ENCODE measurements at regions not wholly inside any gene's neighbourhood (a gene's known extent, or its start where the extent isn't known, plus 50 kb on each side); places are given as distances from the start of the nearest gene placed in this dataset.

- H3K4me3 Mint-ChIP-seq: no peak overlapping the region
- no peaks in the 10 kb centered on the region for H3K36me3 Mint-ChIP-seq
- Histone ChIP-seq H3K36me3 (ENCODE audit: insufficient read depth, low read length) (no peaks in the 10 kb centered on the region), H3K27ac (ENCODE audit: low read depth, low read length) (no peak overlapping the region), H3K9me3 (ENCODE audit: control insufficient read depth in 1 of 2, low read length in 2 of 2) (no peaks in the 10 kb centered on the region), H3K4me3 (ENCODE audit: low read length in 2 of 2) (no peak overlapping the region), H3K27me3 (ENCODE audit: insufficient read depth, low read length) (no peaks in the 10 kb centered on the region), H3K4me1 (ENCODE audit: insufficient read depth, low read length) (no peaks in the 10 kb centered on the region)
- no peak for DNase-seq
- peaks cover 0 to 4% of the 10 kb centered on the region in 2 donors for H3K27me3 Mint-ChIP-seq
- H3K4me1 Mint-ChIP-seq: no peaks in the 10 kb centered on the region
- intact Hi-C loops (cut with micrococcal nuclease): no loop called here
- no peak overlapping the region for H3K27ac Mint-ChIP-seq
- no peaks in the 10 kb centered on the region for H3K9me3 Mint-ChIP-seq
- ChIA-PET CTCF (ENCODE audit: partially characterized antibody) (no interaction called here), POLR2A (ENCODE audit: partially characterized antibody) (no interaction called here)
Observed at GRCh38 chr5:107325866-107326265, 344.9 kb downstream of the EFNA5 start.

GRCh38 chr5:107324809-107325208 is 345.9 kb downstream of the EFNA5 start:
- CTCF ChIA-PET (ENCODE audit: partially characterized antibody): no interaction called here
- Mint-ChIP-seq H3K4me1 (no peaks in the 10 kb centered on the region), H3K36me3 (no peaks in the 10 kb centered on the region), H3K27me3 (peaks cover 0 to 4% of the 10 kb centered on the region in 2 donors), H3K9me3 (no peaks in the 10 kb centered on the region), H3K27ac (no peak overlapping the region), H3K4me3 (no peak overlapping the region)
- Histone ChIP-seq H3K9me3 (ENCODE audit: control insufficient read depth in 1 of 2, low read length in 2 of 2) (no peaks in the 10 kb centered on the region), H3K4me1 (ENCODE audit: insufficient read depth, low read length) (no peaks in the 10 kb centered on the region), H3K4me3 (ENCODE audit: low read length in 2 of 2) (no peak overlapping the region), H3K27me3 (ENCODE audit: insufficient read depth, low read length) (no peaks in the 10 kb centered on the region), H3K27ac (ENCODE audit: low read depth, low read length) (no peak overlapping the region), H3K36me3 (ENCODE audit: insufficient read depth, low read length) (no peaks in the 10 kb centered on the region)
- intact Hi-C loops (cut with micrococcal nuclease): no loop called here
- DNase-seq: no peak
- POLR2A ChIA-PET (ENCODE audit: partially characterized antibody): no interaction called here

- H3K27me3 Mint-ChIP-seq: peaks cover 0 to 5% of the 10 kb centered on the region in 2 donors
- intact Hi-C loops (cut with micrococcal nuclease): no loop called here
- ChIA-PET POLR2A (ENCODE audit: partially characterized antibody) (no interaction called here), CTCF (ENCODE audit: partially characterized antibody) (no interaction called here)
- no peaks in the 10 kb centered on the region for H3K4me1 ChIP-seq (ENCODE audit: insufficient read depth, low read length)
- no peak overlapping the region for H3K4me3 Mint-ChIP-seq
- H3K4me1 Mint-ChIP-seq: no peaks in the 10 kb centered on the region
- no peak for DNase-seq
- no peaks in the 10 kb centered on the region for H3K9me3 ChIP-seq (ENCODE audit: control insufficient read depth in 1 of 2, low read length in 2 of 2)
- H3K4me3 ChIP-seq (ENCODE audit: low read length in 2 of 2): no peak overlapping the region
- no peak overlapping the region for H3K27ac ChIP-seq (ENCODE audit: low read depth, low read length)
- no peaks in the 10 kb centered on the region for H3K9me3 Mint-ChIP-seq
- H3K27ac Mint-ChIP-seq: no peak overlapping the region
- H3K27me3 ChIP-seq (ENCODE audit: insufficient read depth, low read length): no peaks in the 10 kb centered on the region
- H3K36me3 Mint-ChIP-seq: no peaks in the 10 kb centered on the region
- no peaks in the 10 kb centered on the region for H3K36me3 ChIP-seq (ENCODE audit: insufficient read depth, low read length)
Observed at GRCh38 chr5:107324071-107324470, 346.7 kb downstream of the EFNA5 start.

GRCh38 chr5:107323536-107323935 is 347.2 kb downstream of the EFNA5 start:
- H3K36me3 ChIP-seq (ENCODE audit: insufficient read depth, low read length): no peaks in the 10 kb centered on the region
- H3K27me3 Mint-ChIP-seq: peaks cover 0 to 5% of the 10 kb centered on the region in 2 donors
- H3K4me1 ChIP-seq (ENCODE audit: insufficient read depth, low read length): no peaks in the 10 kb centered on the region
- H3K27ac ChIP-seq (ENCODE audit: low read depth, low read length): no peak overlapping the region
- DNase-seq: no peak
- no peak overlapping the region for H3K27ac Mint-ChIP-seq
- no peaks in the 10 kb centered on the region for H3K9me3 Mint-ChIP-seq
- intact Hi-C loops (cut with micrococcal nuclease): no loop called here
- ChIA-PET CTCF (ENCODE audit: partially characterized antibody) (no interaction called here), POLR2A (ENCODE audit: partially characterized antibody) (no interaction called here)
- no peaks in the 10 kb centered on the region for H3K9me3 ChIP-seq (ENCODE audit: control insufficient read depth in 1 of 2, low read length in 2 of 2)
- no peaks in the 10 kb centered on the region for H3K27me3 ChIP-seq (ENCODE audit: insufficient read depth, low read length)
- H3K4me1 Mint-ChIP-seq: no peaks in the 10 kb centered on the region
- H3K4me3 ChIP-seq (ENCODE audit: low read length in 2 of 2): no peak overlapping the region
- no peak overlapping the region for H3K4me3 Mint-ChIP-seq
- H3K36me3 Mint-ChIP-seq: no peaks in the 10 kb centered on the region

- POLR2A ChIA-PET (ENCODE audit: partially characterized antibody): no interaction called here
- Histone ChIP-seq H3K4me1 (ENCODE audit: insufficient read depth, low read length) (no peaks in the 10 kb centered on the region), H3K36me3 (ENCODE audit: insufficient read depth, low read length) (no peaks in the 10 kb centered on the region), H3K27ac (ENCODE audit: low read depth, low read length) (no peak overlapping the region), H3K4me3 (ENCODE audit: low read length in 2 of 2) (no peak overlapping the region), H3K27me3 (ENCODE audit: insufficient read depth, low read length) (no peaks in the 10 kb centered on the region), H3K9me3 (ENCODE audit: control insufficient read depth in 1 of 2, low read length in 2 of 2) (no peaks in the 10 kb centered on the region)
- H3K4me3 Mint-ChIP-seq: no peak overlapping the region
- intact Hi-C loops (cut with micrococcal nuclease): no loop called here
- no peaks in the 10 kb centered on the region for H3K36me3 Mint-ChIP-seq
- peaks cover 0 to 5% of the 10 kb centered on the region in 2 donors for H3K27me3 Mint-ChIP-seq
- DNase-seq: no peak
- H3K4me1 Mint-ChIP-seq: no peaks in the 10 kb centered on the region
- CTCF ChIA-PET (ENCODE audit: partially characterized antibody): no interaction called here
- no peaks in the 10 kb centered on the region for H3K9me3 Mint-ChIP-seq
- H3K27ac Mint-ChIP-seq: no peak overlapping the region
Observed at GRCh38 chr5:107322936-107323335, 347.8 kb downstream of the EFNA5 start.

GRCh38 chr5:107321906-107322305 is 348.8 kb downstream of the EFNA5 start:
- Mint-ChIP-seq H3K36me3 (no peaks in the 10 kb centered on the region), H3K4me1 (no peaks in the 10 kb centered on the region), H3K4me3 (no peak overlapping the region), H3K27ac (no peak overlapping the region), H3K9me3 (no peaks in the 10 kb centered on the region), H3K27me3 (peaks cover 0 to 5% of the 10 kb centered on the region in 2 donors)
- ChIA-PET CTCF (ENCODE audit: partially characterized antibody) (no interaction called here), POLR2A (ENCODE audit: partially characterized antibody) (no interaction called here)
- Histone ChIP-seq H3K4me1 (ENCODE audit: insufficient read depth, low read length) (no peaks in the 10 kb centered on the region), H3K27me3 (ENCODE audit: insufficient read depth, low read length) (no peaks in the 10 kb centered on the region), H3K36me3 (ENCODE audit: insufficient read depth, low read length) (no peaks in the 10 kb centered on the region), H3K27ac (ENCODE audit: low read depth, low read length) (no peak overlapping the region), H3K9me3 (ENCODE audit: control insufficient read depth in 1 of 2, low read length in 2 of 2) (no peaks in the 10 kb centered on the region), H3K4me3 (ENCODE audit: low read length in 2 of 2) (no peak overlapping the region)
- no peak for DNase-seq
- intact Hi-C loops (cut with micrococcal nuclease): no loop called here

GRCh38 chr5:107320846-107321245 is 349.9 kb downstream of the EFNA5 start:
- no peak overlapping the region for H3K27ac ChIP-seq (ENCODE audit: low read depth, low read length)
- H3K9me3 ChIP-seq (ENCODE audit: control insufficient read depth in 1 of 2, low read length in 2 of 2): no peaks in the 10 kb centered on the region
- Mint-ChIP-seq H3K4me3 (no peak overlapping the region), H3K4me1 (no peaks in the 10 kb centered on the region), H3K36me3 (no peaks in the 10 kb centered on the region), H3K9me3 (no peaks in the 10 kb centered on the region), H3K27ac (no peak overlapping the region), H3K27me3 (peaks cover 0 to 4% of the 10 kb centered on the region in 2 donors)
- no peaks in the 10 kb centered on the region for H3K4me1 ChIP-seq (ENCODE audit: insufficient read depth, low read length)
- intact Hi-C loops (cut with micrococcal nuclease): no loop called here
- H3K4me3 ChIP-seq (ENCODE audit: low read length in 2 of 2): no peak overlapping the region
- no peaks in the 10 kb centered on the region for H3K36me3 ChIP-seq (ENCODE audit: insufficient read depth, low read length)
- ChIA-PET POLR2A (ENCODE audit: partially characterized antibody) (no interaction called here), CTCF (ENCODE audit: partially characterized antibody) (no interaction called here)
- no peaks in the 10 kb centered on the region for H3K27me3 ChIP-seq (ENCODE audit: insufficient read depth, low read length)
- no peak for DNase-seq

- no peaks in the 10 kb centered on the region for H3K4me1 Mint-ChIP-seq
- no peak overlapping the region for H3K4me3 ChIP-seq (ENCODE audit: low read length in 2 of 2)
- intact Hi-C loops (cut with micrococcal nuclease): no loop called here
Observed at GRCh38 chr5:107320376-107320775, 350.4 kb downstream of the EFNA5 start.

More at GRCh38 chr5:107320376-107320775, 350.4 kb downstream of the EFNA5 start:
- H3K4me1 ChIP-seq (ENCODE audit: insufficient read depth, low read length): no peaks in the 10 kb centered on the region
- H3K27ac ChIP-seq (ENCODE audit: low read depth, low read length): no peak overlapping the region
- DNase-seq: no peak
- H3K36me3 ChIP-seq (ENCODE audit: insufficient read depth, low read length): no peaks in the 10 kb centered on the region
- no peaks in the 10 kb centered on the region for H3K27me3 ChIP-seq (ENCODE audit: insufficient read depth, low read length)
- peaks cover 0 to 2% of the 10 kb centered on the region in 2 donors for H3K27me3 Mint-ChIP-seq
- ChIA-PET CTCF (ENCODE audit: partially characterized antibody) (no interaction called here), POLR2A (ENCODE audit: partially characterized antibody) (no interaction called here)
- no peak overlapping the region for H3K4me3 Mint-ChIP-seq
- no peaks in the 10 kb centered on the region for H3K36me3 Mint-ChIP-seq
- H3K9me3 Mint-ChIP-seq: no peaks in the 10 kb centered on the region
- no peak overlapping the region for H3K27ac Mint-ChIP-seq
- H3K9me3 ChIP-seq (ENCODE audit: control insufficient read depth in 1 of 2, low read length in 2 of 2): no peaks in the 10 kb centered on the region
